ENCODE measurements at regions not wholly inside any gene's neighbourhood (a gene's known extent, or its start where the extent isn't known, plus 50 kb on each side); places are given as distances from the start of the nearest gene placed in this dataset.

- DNase-seq (ENCODE audit: low spot score) = no peak
Measured at GRCh38 chr2:104702031-104702850, 151.7 kb upstream of the POU3F3 start.

GRCh38 chr2:104703669-104704068 is 150.2 kb upstream of the POU3F3 start:
- no peak for DNase-seq (ENCODE audit: low spot score)

- DNase-seq (ENCODE audit: low spot score) = no peak
Measured at GRCh38 chr2:104704496-104705245, 149.2 kb upstream of the POU3F3 start.

- DNase-seq (ENCODE audit: low spot score) = no peak
Measured at GRCh38 chr2:104707056-104707455, 146.9 kb upstream of the POU3F3 start.

GRCh38 chr2:104708967-104709366 is 144.9 kb upstream of the POU3F3 start:
- no peak for DNase-seq (ENCODE audit: low spot score)

GRCh38 chr2:104716061-104716460 is 137.9 kb upstream of the POU3F3 start:
- DNase-seq (ENCODE audit: low spot score) = no peak

- no peak for DNase-seq (ENCODE audit: low spot score)
Measured at GRCh38 chr2:104733226-104733943, 120.5 kb upstream of the POU3F3 start.

- no peak for DNase-seq (ENCODE audit: low spot score)
Measured at GRCh38 chr2:104734937-104735586, 118.9 kb upstream of the POU3F3 start.

GRCh38 chr2:104736026-104736425 is 117.9 kb upstream of the POU3F3 start:
- no peak for DNase-seq (ENCODE audit: low spot score)

GRCh38 chr2:104741860-104742259 is 112.1 kb upstream of the POU3F3 start:
- no peak for DNase-seq (ENCODE audit: low spot score)

- no peak for DNase-seq (ENCODE audit: low spot score)
Measured at GRCh38 chr2:104744537-104744936, 109.4 kb upstream of the POU3F3 start.

- DNase-seq (ENCODE audit: low spot score) = no peak
Measured at GRCh38 chr2:104745846-104746245, 108.1 kb upstream of the POU3F3 start.

- no peak for DNase-seq (ENCODE audit: low spot score)
Measured at GRCh38 chr2:104746299-104746698, 107.6 kb upstream of the POU3F3 start.

GRCh38 chr2:104746858-104747257 is 107.1 kb upstream of the POU3F3 start:
- no peak for DNase-seq (ENCODE audit: low spot score)

- no peak for DNase-seq (ENCODE audit: low spot score)
Measured at GRCh38 chr2:104749856-104750460, 104.0 kb upstream of the POU3F3 start.

- DNase-seq (ENCODE audit: low spot score) = no peak
Measured at GRCh38 chr2:104752504-104752903, 101.4 kb upstream of the POU3F3 start.

GRCh38 chr2:104755026-104755878 is 98.7 kb upstream of the POU3F3 start:
- DNase-seq (ENCODE audit: low spot score) = no peak

GRCh38 chr2:104756118-104756517 is 97.8 kb upstream of the POU3F3 start:
- no peak for DNase-seq (ENCODE audit: low spot score)

GRCh38 chr2:104757056-104757455 is 96.9 kb upstream of the POU3F3 start:
- no peak for DNase-seq (ENCODE audit: low spot score)

- DNase-seq (ENCODE audit: low spot score) = no peak
Measured at GRCh38 chr2:104758199-104758620, 95.7 kb upstream of the POU3F3 start.

- DNase-seq (ENCODE audit: low spot score) = no peak
Measured at GRCh38 chr2:104762031-104762430, 91.9 kb upstream of the POU3F3 start.
